Fibroblast of pulmonary artery (primary cell): ENCODE measurements at regions not wholly inside any gene's neighbourhood (a gene's known extent, or its start where the extent isn't known, plus 50 kb on each side); places are given as distances from the start of the nearest gene placed in this dataset.

Source experiments
- DNase-seq: peaks from one replicate; pipeline ENCODE4 v3.0.0-alpha.2; 2010; ENCODE audit warnings: low read depth
- H3K4me3 ChIP-seq: replicated peaks from 2 replicates; pipeline ENCODE4 v1.5.1; 2011; ENCODE audit warnings: low read depth, mild to moderate bottlenecking, control low read depth, low read length, moderate library complexity
- CTCF ChIP-seq: IDR thresholded peaks from 2 replicates; pipeline ENCODE4 v1.5.1; 2011; ENCODE audit warnings: mild to moderate bottlenecking, control low read depth, low read length, inconsistent platforms; ENCODE audit errors: missing control alignments

DNA sequence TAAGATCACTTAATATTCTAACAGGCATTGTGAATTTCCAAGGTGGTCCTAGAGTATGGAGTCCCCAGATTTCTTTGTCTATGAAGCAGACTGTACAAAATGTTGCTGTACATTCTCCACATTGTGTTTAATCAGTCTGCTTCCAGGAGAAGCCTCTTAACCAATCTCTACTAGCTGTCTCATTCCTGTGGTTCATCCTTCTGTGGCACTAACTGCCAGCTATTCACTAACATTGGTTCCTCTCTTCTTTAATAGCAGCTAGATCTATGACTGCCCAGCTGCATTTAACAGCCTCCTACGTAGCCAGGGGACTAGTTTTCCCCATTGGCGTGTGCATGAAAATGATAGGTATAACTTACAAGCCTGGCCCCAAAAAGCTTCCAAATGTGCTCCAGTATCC, 395.4 kb downstream of the SAMD5 start:
- TF ChIP-seq CTCF = no peak
- no peak overlapping the region for H3K4me3 ChIP-seq
- no peak for DNase-seq

DNA sequence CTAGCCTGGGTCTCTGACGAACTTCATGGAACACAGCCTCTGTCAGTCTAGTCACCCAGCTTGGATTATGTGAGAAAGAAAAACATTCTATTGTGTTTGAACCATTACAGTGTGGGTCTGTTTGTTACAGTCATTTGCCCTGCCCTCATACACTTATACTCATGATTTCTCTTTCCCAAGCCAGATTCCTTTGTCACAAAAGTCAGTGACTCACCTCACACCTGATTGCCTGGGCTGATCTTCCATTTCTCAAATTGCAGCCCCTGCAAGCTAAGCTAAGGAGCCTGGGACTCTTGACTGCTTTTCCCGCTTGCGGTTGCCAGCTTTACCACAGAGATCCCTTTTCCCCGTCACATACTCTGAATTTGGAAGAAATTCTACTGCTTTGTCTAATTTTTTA, 395.9 kb downstream of the SAMD5 start:
- no peak for DNase-seq
- no peak overlapping the region for H3K4me3 ChIP-seq
- no peak for TF ChIP-seq CTCF

DNA sequence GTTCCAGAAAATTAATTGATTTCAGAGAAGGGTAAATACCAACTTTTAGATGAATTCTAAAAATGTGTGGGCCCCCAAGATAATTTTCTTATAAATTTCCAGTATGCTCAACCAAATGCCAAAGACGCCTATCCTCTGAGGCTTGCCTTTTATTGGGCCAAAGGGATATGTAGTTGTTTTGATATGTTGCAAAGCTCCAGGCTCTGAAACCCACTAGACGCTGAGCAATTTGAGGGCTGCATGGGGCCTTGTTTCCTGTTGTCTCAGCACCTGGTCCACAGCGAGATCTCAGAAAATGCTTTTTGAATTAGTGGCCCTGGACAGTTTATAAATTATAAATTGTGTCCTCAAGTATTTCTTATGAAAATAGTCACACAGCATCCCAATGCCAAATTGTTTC, 397.2 kb downstream of the SAMD5 start:
- DNase-seq = no peak
- H3K4me3 ChIP-seq = no peak overlapping the region
- no peak for TF ChIP-seq CTCF

DNA sequence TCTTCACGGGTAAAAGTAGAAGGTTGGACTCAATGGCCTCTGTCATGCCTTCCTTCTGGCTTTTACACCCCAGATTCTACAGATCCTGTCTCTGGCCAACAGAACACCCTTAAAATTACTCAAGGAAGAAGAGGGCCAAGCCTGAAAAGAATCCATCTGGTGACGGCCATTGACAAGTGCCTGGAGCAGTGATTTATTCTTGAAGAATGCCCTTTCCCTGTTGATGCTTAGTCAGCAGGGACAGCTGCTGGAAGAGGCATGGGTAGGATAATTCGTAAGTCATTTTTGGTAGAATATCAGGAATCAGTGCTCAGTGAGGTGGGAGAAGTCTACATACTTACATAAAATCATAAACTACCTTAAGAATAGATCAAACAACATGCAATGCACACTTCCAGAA, 397.9 kb downstream of the SAMD5 start:
- DNase-seq = no peak
- TF ChIP-seq CTCF = no peak
- H3K4me3 ChIP-seq = no peak overlapping the region

GRCh38 chr6:147909640-147910039, 401.1 kb downstream of the SAMD5 start:
- no peak overlapping the region for H3K4me3 ChIP-seq
- no peak for TF ChIP-seq CTCF
- no peak for DNase-seq

GRCh38 chr6:147910281-147910680, 401.8 kb downstream of the SAMD5 start:
- DNase-seq = no peak
- no peak overlapping the region for H3K4me3 ChIP-seq
- no peak for TF ChIP-seq CTCF

- no peak for DNase-seq
- H3K4me3 ChIP-seq = no peak overlapping the region
- no peak for TF ChIP-seq CTCF
These were observed 402.6 kb downstream of the SAMD5 start for GRCh38 chr6:147911057-147911456.
